Tongue (tissue), 1 donor: ENCODE measurements at regions not wholly inside any gene's neighbourhood (a gene's known extent, or its start where the extent isn't known, plus 50 kb on each side); places are given as distances from the start of the nearest gene placed in this dataset.

ENCODE experiments used
- DNase-seq: peaks from one replicate; pipeline ENCODE4 v3.0.0-alpha.2; 2015

DNA sequence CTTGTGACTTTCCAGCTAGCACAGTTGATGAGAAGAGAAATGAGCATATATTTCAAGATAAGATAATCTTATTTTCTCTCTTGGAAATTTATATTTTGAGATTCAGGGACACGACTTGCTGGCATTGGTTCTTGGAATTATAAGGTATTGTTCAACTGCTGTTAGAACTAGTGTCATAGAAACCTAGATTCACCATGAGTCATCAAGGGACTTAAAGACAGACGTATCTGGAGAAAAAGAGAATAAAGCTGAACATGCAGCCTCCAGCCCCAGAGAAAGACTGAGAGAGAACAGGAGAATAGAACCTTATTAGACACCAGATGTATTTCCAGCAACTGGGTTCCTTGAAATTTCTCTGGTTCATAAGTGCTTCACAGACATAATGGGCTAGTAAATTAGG is 194.4 kb upstream of the PPFIA2 start:
- DNase-seq = no peak

DNA sequence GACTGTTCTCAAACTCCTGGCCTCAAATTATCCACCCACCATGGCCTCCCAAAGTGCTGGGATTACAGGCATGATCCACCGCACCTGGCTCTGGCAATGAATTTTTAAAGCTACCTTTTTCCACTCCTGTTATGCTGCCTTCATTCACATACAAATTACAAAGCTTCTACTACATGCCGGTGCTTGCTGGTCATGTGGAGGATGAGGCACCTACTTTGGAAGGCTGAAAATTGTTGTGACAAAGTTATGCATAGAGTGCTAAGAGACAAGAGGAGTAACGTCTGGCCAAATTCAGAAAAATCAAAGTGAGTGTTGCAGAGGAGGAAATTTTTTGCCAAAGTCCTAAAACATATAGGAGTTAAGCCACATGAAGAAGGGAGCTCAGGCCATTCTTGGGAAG is 191.7 kb upstream of the PPFIA2 start:
- no peak for DNase-seq

DNA sequence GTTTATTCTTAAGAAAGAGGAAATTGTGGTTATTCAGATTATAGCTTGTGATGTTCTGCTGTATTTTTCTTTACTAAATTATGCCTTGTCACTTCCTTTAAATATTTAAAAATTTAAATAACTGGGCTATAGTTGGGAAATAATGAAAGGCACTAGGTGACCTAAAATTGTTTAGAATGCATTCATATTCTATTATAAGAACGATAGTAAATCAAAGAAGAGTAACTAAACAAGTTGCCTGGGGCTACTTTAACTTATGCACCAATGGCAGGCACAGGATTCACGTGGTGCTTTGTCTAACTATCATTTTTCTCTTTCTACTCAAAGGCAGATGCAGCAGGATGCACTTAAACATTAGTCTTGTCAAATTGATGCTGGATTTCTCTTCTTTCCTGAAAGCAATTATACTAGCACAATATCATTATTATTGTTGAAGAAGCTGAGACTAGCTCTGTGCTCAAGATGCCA is 190.7 kb upstream of the PPFIA2 start:
- DNase-seq = no peak

DNA sequence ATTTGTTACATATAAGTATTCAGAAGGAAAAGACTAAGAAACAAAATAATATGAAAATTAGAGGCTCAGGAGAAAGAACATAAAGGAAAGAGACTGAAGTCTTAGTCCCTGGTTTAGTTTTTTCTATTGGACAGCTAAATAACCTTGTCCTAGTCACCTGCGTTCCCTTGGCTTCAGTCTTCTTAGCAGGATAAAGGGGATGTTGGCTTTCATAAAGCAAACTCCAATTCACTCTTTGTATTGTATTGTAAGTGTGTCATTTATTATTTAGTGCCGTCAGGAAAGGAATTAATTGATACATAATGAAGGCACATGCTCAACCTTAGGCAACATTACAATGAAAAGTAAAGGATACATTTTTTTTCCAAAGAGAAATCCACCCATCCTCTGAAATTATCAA is 190.3 kb upstream of the PPFIA2 start:
- no peak for DNase-seq

DNA sequence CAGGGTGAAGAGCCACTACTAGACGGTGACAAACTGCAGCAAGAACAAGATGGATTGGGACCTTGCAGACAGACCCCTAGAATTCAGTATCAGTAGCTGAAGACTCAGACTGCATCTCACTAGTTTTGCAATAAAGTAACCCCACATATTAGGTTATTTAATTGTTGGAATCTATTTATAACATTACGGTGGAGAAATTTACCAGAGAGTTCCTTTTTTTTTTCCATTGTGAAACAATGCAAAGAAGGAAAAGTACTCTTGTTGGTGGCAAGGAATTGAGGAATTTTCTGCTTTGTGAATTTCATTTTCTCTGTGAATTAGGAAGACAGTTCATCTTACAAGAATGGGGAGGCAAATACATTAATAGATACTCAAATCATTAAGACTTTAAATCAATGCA is 185.7 kb upstream of the PPFIA2 start:
- no peak for DNase-seq

DNA sequence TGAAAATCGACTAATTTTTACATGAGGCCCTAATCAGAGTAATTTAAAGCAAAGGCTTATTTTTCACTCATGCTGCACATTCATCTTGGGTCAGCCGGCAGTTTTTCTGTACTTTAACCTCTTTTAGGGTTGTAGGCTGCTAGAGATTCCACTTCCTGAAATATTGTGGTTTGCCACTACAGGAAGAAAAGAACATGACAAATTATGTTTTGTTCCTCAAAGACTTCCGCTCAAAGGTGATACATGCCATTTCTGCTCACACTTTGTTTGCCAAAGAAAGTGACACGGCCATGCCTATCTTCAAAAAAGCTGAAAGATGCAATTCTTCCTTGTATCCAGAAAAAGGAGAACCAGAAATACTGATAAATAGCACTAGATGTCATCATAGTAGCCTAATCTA is 183.4 kb upstream of the PPFIA2 start:
- DNase-seq = no peak

DNA sequence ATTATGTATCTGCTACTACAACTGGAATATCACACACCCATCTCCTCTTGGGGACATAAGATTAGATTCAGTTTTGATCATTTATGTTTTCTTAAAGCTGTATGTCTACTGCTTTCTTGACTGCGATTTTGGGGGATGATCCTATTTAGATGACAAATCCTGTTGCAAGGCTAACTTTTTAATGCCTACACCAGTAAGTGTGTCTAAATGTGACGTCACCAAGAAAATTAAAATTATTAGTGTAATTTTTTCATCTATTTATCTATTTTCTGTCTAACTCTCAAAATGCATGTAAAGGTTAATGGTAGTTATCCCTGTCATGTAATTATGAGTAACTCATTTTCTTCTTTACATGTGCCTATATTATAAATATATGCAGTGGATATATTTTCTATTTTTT is 170.9 kb upstream of the PPFIA2 start:
- no peak for DNase-seq

DNA sequence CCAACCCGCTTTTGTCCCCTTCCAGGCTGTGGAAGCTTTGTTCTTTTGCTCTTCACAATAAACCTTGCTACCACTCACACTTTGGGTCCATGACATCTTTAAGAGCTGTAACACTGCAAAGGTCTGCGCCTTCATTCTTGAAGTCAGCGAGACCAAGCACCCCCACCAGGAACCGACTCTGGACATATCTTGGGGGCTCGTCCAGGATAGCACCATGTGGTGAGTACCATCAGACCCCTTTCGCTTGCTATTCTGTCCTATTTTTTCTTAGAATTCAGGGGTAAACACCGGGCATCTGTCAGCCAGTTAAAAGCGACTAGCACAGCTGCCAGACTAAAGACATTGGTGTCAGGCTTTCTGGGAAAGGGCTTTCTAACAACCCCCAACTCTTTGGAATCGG is 137.6 kb upstream of the PPFIA2 start:
- DNase-seq = no peak

DNA sequence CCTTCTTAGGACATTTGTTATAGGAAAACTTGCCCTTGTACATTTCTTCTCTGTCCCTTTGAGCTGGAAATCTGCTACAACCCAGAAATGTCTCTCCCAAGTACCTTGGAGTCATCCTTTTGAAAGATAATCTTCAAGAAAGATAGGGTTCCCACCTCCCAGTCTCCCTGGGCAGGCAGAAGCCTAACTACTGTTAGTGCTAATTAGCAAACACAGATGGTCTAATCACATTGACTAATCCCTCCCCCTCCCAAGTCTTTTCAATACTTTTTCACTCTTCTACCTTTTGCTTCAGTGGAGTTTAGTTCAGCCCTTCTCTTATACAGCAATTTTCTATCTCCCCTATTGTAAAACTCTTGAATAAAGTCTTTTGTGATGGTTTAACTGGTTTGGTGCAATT is 129.8 kb upstream of the PPFIA2 start:
- no peak for DNase-seq

DNA sequence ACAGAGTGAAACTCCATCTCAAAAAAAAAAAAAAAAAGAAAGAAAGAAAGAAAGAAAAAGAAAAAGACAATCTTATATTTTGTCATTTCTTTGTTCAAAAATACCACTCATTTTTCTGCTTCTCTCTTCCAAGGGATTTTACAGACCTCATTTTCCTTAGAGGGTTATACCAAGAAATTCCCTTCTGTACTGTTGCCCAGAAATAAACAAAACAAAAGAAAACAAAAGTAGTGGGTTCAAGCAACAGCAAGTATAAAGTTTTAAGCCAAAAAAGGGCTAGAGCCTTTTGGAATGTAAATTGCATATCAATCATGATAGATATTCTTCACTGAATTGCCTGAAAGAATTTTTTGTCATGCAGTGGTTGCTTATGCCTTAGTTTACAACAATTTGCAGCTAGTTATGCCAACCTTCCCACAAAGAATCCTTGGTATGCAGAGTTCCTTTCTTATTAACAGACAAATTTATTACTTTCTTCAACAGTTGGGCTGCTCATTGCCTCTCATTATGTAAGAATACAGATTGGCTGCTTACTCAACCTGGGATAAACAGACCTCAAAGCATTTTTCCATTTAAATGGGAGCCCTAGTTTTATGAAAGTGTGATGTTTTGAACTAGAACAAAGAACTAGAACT is 129.1 kb upstream of the PPFIA2 start:
- no peak for DNase-seq

DNA sequence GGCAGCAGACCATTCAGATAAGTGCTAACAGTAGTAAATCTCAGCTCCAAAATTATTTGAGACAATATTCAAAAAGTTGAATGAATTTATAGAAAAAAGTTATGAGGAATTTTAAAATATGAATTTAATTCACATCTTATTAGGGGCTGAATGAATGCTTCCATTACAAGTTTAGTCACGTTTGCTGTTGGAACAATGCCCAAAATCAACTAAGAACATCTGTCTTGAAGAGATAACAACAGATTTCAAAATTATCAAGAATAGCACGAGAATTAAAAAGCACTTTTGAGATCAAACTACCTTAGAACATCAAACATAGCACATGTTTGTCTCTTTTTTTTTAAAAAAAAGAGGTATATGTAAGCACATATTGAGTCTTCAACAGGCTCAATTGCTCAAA is 115.4 kb upstream of the PPFIA2 start:
- DNase-seq = peak; percentile 5

DNA sequence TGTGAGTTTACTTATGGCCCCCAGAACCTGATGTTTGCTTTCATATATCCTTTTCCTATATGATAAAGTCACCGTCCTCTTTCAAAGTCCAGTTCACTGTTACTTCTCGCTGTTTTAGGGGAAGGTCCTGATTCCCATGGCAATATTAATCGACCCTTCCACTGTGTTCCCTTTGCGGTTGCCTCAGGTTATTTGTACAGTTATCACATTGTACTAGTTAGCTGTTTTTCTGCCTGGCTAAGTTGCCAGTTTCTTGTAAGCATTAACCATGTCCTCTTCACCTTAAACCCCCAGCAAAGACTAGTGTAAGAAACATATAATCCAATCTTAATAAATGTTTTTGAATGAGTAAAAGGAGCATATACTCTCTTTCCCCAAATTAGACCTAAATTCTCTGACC is 115.0 kb upstream of the PPFIA2 start:
- no peak for DNase-seq

DNA sequence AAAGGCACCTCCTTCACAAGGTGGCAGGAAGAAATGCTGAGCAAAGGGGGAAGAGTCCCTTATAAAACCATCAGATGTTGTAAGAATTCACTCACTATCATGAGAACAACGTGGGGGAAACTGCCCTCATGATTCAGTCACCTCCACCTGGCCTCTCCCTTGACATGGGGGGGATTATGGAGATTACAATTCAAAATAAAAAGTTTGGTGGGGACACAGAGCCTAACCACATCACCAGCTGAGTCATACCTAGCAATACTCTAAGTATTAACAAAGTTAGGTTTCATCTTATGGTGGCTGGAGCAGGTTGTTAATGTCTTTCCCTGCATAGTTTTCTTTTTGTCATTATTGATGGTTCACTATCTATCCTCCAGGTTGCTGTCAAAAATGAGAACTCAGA is 113.2 kb upstream of the PPFIA2 start:
- no peak for DNase-seq

DNA sequence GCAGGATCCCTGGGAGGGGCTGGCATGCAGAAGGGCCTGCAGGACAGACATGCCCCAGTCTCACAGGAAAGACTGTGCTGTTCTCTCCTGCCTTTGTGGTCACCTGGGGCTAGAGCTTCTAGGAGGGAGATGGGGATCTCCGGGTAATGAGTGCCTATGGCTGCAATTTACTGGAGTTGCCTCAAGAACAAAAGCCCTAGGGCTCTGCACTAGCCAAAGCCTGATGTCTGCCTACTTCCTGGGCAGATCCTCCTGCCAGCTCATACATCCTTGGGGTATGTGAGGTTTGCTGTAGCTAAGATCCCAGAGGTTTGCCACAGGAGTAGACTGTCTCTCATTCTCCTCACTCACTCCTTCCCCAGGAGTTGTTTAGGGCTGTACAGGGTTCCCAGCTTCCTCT is 106.9 kb upstream of the PPFIA2 start:
- DNase-seq = no peak

DNA sequence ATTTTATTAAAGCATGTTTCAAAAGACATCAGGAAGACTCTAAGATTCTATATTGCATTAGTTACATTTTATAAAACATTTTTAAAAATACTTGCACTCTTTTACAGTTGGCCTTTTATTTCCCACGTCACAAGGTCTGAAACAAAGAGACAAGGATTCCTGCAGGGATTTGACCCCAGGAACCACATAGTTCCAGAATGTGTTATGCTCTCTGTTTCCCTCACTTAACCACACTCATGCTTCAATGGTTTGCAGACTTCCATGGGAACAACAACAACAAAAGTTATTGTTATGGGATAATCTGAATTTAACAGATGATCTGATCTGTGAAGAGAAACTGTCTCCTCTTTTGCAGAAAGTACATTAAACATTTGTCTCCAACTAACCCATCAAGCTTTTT is 104.3 kb upstream of the PPFIA2 start:
- DNase-seq = no peak

DNA sequence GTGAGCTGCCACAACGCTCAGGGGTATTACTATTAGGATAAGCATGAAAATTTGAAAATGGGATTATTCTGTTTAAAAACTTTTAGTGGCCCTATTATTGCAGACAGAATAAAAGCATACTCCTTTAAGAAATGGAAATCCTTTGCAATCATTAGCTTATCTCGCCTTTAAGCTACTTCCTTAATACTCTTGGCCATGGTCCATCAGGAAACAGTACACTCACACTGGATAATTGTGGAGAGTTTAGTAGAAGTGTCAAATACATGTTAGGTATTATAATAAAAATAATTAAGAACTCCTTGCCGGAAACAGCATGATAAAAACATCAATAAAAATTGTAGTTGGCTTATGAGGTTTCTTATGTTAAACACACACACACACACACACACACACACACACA is 100.4 kb upstream of the PPFIA2 start:
- no peak for DNase-seq

DNA sequence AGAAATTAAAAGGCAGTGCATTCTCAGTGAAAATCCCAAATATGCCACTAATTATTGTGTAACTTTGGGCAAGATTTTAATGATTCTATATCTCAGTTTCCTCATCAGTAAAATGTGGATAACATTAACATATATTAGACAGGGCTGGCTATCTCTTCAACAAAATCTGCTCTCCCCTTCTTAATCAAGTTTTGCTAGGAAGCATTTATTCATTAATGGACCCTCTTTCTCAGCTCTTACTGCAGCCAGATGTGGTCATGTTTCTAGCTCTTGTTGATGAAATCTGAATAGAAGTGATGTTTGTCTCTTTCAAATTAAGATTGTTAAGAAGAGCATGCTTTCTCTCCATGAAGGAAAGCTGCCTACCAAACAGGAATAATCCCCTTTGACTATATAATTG is 84.4 kb upstream of the PPFIA2 start:
- no peak for DNase-seq

DNA sequence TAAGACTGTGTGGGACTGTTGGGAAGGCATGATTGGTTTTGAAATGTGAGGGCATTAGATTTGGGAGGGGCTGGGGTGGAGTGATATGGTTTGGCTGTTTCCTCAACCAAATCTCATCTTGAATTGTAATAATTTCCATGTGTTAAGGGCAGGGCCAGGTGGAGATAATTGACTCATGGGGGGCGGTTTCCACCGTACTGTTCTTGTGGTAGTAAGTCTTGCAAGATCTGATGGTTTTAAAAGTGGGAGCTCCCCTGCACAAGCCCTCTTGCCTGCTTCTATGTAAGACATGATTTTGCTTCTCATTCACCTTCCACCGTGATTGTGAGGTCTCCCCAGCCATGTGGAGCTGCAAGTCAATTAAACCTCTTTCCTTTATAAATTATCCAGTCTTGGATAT is 76.6 kb upstream of the PPFIA2 start:
- no peak for DNase-seq

DNA sequence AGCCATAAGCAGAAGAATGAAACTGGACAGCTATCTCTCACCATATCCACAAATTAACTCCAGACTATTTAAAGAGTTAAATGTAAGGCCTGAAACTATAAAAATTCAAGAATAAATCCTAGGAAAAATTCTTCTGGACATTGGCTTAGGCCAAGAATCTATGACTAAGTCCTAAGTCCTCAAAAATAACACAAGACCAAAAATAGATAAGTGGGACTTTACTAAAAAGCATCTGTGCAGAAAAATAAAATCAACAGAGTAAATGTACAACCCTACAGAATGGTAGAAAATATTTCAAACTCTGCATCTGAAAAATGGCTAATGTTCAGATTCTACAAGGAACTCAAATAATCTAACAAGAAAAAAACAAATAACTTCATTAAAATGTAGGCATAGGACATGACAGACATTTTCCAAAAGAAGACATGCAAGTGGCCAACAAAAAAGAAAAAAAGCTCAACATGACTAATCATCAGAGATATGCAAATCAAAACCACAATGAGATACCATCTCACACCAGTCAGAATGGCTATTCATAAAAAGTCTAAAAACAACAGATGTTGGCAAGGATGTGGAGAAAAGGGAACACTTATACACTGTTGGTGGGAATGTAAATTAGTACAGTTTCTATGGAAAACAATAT is 61.0 kb upstream of the PPFIA2 start:
- DNase-seq = no peak

DNA sequence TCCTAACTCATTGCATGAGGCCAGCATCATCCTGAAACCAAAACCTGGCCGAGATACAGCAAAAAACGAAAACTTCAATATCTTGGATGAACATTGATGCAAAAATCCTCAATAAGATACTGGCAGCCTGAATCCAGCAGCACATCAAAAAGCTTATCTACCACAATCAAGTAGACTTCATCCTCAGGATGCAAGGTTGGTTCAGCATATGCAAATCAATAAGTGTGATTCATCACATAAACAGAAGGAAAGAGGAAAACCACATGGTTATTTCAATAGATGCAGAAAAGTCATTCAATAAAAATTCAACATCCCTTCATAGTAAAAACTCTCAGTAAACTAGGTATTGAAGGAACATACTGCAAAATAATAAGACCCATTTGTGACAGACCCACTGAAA is 56.5 kb upstream of the PPFIA2 start:
- no peak for DNase-seq

DNA sequence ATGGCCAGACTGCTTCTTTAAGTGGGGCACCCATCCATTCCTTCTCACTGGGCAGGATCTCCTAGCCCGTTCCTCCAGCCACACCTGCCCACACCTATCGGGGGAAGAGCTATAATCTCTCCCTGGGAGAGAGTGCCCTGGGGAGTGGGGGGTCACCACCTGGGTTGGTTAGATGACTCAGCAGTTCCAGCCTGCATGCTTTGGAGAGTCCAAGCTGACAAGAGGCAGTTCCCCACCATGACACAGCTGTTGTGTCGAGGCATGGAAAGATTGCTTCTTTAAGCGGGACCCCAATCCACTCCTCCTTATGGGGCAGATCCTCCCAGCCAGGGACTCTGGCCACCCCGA is 52.6 kb upstream of the PPFIA2 start:
- DNase-seq = no peak

DNA sequence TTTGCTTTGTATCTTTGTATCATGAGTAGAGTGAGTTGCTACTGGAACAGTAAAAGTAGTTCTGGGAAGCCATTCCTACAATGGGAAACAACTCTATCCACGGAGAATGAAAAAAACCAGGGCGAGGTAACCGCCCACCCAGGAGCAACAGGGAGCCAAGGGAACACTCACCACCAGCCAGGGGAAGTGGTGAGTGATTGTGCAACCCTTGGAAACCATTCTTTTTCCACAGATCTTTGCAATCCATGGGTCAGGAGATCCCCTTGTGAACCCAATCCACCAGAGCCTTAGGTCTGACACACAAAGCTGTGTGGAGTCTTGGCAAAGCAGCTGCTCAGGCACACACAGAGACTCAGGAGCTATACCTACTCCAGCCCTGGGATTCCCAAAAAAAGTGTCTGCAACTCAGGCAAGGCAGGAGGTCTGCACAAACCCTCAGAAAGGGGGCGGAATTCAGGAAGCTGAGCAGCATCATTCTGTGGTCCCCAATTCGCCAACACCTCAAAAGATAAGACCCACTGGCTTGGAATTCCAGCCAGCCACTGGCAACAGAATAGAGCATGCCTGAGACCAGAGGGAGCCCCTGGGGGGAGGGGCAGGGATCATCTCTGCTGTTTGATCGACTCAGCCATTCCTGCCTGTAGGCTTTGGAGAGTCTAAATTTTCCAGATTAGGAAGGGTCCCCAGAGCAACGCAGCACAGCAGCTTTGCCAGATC is 52.1 kb upstream of the PPFIA2 start:
- DNase-seq = no peak

DNA sequence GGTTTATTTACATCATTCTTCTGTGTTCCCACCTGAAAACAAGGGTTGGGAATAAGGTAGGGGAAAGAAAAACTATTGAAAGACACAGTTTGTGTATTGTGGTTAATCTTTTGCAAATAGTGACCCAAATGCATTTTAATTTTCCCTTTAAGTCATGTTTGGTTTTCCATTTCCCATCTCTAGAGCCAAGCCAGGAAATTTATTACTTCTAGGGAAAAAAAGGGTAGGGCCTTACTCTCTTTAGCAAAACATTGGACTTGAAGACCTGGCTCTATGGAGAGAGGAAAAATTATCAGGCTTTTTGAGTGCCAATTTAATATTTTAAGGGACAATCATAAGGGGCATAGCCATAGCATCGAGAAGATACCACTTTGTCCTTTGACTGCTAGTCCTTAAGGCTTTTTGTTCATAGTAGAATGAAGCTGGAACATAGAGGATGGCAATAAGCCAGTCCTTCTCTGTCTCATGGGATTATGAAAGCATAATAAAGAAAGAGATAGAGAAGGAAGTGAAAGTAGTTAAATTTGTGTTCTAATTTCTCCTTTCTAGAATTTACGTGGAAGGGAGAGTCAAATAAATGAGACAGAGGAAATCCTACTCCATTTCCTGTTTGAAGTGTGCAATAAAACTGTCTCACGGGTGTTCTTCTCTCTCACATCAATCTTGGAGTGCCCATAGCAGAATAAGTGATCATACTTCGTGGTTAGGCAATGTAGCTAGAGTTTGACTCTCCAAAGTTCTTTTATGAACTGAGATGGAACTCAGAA is 50.9 kb upstream of the PPFIA2 start:
- DNase-seq = no peak
